ENCODE measurements at regions not wholly inside any gene's neighbourhood (a gene's known extent, or its start where the extent isn't known, plus 50 kb on each side); places are given as distances from the start of the nearest gene placed in this dataset.

DNA sequence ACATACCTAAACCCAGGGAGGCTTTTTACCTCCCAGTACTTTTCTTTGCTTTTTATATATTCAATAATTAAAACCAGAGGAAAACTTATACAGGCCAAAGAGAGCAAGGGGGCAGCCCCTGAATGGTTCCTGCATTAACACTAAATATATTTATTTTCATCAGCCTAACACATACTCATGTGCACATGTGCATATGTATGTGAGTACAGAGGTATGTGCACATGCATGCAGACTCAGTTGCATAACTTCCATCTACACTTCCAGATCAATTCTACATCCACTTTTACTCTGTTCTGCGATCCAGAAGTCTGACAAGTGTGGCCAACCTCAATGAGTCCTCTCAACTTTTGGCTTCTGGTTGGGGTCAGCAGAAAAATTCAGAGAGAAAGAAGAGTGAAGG, 794.2 kb downstream of the DHX35 start:
- BruUV-seq (replicated peaks): no TSS peak
- POLR2A ChIA-PET (ENCODE audit: unreplicated experiment): no interaction called here
- H3K79me2 ChIP-seq (ENCODE audit: low read depth): no peaks in the 10 kb centered on the region
- H3K4me2 ChIP-seq: no peak overlapping the region
- no peaks in the 10 kb centered on the region for H3K4me1 ChIP-seq (replicated peaks; ENCODE audit: insufficient read depth)
- H3K36me3 ChIP-seq (ENCODE audit: low read depth): no peaks in the 10 kb centered on the region
- no peaks in the 10 kb centered on the region for H3K9me2 ChIP-seq (ENCODE audit: insufficient read depth)
- no peak for DNase-seq
- CTCF ChIA-PET: no interaction called here
- H3K27me3 ChIP-seq (ENCODE audit: insufficient read depth, low read depth): no peaks in the 10 kb centered on the region
- H4K20me1 ChIP-seq (ENCODE audit: insufficient read depth): no peaks in the 10 kb centered on the region
- no peak overlapping the region for H3K27ac ChIP-seq
- TF ChIP-seq EZH2 (IDR thresholded peaks at IDR 0.05; ENCODE audit: low read depth): no peak
- TF ChIP-seq, protein P1, sequence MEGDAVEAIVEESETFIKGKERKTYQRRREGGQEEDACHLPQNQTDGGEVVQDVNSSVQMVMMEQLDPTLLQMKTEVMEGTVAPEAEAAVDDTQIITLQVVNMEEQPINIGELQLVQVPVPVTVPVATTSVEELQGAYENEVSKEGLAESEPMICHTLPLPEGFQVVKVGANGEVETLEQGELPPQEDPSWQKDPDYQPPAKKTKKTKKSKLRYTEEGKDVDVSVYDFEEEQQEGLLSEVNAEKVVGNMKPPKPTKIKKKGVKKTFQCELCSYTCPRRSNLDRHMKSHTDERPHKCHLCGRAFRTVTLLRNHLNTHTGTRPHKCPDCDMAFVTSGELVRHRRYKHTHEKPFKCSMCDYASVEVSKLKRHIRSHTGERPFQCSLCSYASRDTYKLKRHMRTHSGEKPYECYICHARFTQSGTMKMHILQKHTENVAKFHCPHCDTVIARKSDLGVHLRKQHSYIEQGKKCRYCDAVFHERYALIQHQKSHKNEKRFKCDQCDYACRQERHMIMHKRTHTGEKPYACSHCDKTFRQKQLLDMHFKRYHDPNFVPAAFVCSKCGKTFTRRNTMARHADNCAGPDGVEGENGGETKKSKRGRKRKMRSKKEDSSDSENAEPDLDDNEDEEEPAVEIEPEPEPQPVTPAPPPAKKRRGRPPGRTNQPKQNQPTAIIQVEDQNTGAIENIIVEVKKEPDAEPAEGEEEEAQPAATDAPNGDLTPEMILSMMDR (conservative IDR thresholded peaks at IDR 0.05): no peak
- H3K9me3 ChIP-seq (ENCODE audit: insufficient read depth, low read depth): no peaks in the 10 kb centered on the region
- no peaks in the 10 kb centered on the region for H3F3A ChIP-seq (ENCODE audit: insufficient read depth, low read depth)
- H2AFZ ChIP-seq: no peak overlapping the region
- H3K4me3 ChIP-seq: no peak overlapping the region
- intact Hi-C loops (cut with micrococcal nuclease; ENCODE audit: unreplicated experiment): no loop called here

- CTCF ChIA-PET: no interaction called here
- BruUV-seq (replicated peaks): no TSS peak
Observed at GRCh38 chr20:39752262-39752876, 790.2 kb downstream of the DHX35 start.

DNA sequence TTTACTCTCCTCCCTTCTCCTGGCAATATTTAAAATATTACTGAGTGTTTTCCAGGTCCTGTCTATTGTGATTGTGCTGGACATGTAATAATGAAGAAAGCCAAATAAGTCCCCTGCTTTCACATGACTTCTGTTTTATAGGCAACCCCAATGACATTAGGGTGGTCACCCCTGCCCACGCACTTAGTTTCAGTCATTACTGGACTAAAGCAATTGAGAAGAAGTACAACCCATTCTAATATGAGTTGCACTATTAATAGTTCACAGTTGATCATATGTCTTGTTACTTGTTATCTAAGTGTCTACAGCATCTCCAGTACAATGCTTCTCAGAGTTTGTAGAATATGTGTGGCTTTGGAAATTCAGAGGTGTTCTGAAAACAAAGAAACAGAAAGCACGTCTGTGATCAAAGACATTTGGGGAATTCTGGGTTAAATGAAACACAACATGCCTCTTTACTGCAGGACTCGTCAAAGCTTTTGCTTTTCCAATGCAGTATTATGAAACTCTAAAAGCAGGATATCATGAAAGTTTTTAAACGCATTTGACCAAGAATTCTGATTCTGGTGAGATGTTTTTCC, 789.5 kb downstream of the DHX35 start:
- ChIA-PET CTCF (no interaction called here), POLR2A (ENCODE audit: unreplicated experiment) (no interaction called here)
- Histone ChIP-seq H3K27ac (no peak overlapping the region), H3K36me3 (ENCODE audit: low read depth) (no peaks in the 10 kb centered on the region), H3K79me2 (ENCODE audit: low read depth) (no peaks in the 10 kb centered on the region), H3K4me3 (no peak overlapping the region), H3K4me1 (replicated peaks; ENCODE audit: insufficient read depth) (no peaks in the 10 kb centered on the region), H3K27me3 (ENCODE audit: insufficient read depth, low read depth) (no peaks in the 10 kb centered on the region), H3K4me2 (no peak overlapping the region), H3F3A (ENCODE audit: insufficient read depth, low read depth) (no peaks in the 10 kb centered on the region), H4K20me1 (ENCODE audit: insufficient read depth) (no peaks in the 10 kb centered on the region), H3K9me3 (ENCODE audit: insufficient read depth, low read depth) (no peaks in the 10 kb centered on the region), H2AFZ (no peak overlapping the region), H3K9me2 (ENCODE audit: insufficient read depth) (no peaks in the 10 kb centered on the region)
- intact Hi-C loops (cut with micrococcal nuclease; ENCODE audit: unreplicated experiment): no loop called here
- DNase-seq: no peak
- no TSS peak for BruUV-seq (replicated peaks)
- TF ChIP-seq, protein P1 (conservative IDR thresholded peaks at IDR 0.05): no peak
- no peak for TF ChIP-seq EZH2 (IDR thresholded peaks at IDR 0.05; ENCODE audit: low read depth)

More at GRCh38 chr20:39752262-39752876, 790.2 kb downstream of the DHX35 start:
- Histone ChIP-seq H3K9me2 (ENCODE audit: insufficient read depth) (no peaks in the 10 kb centered on the region), H3K79me2 (ENCODE audit: low read depth) (no peaks in the 10 kb centered on the region), H3K36me3 (ENCODE audit: low read depth) (no peaks in the 10 kb centered on the region), H3F3A (ENCODE audit: insufficient read depth, low read depth) (no peaks in the 10 kb centered on the region), H3K9me3 (ENCODE audit: insufficient read depth, low read depth) (no peaks in the 10 kb centered on the region), H4K20me1 (ENCODE audit: insufficient read depth) (no peaks in the 10 kb centered on the region), H3K27me3 (ENCODE audit: insufficient read depth, low read depth) (no peaks in the 10 kb centered on the region), H3K27ac (no peak overlapping the region), H3K4me3 (no peak overlapping the region), H3K4me2 (no peak overlapping the region), H3K4me1 (replicated peaks; ENCODE audit: insufficient read depth) (no peaks in the 10 kb centered on the region), H2AFZ (no peak overlapping the region)
- DNase-seq: no peak
- intact Hi-C loops (cut with micrococcal nuclease; ENCODE audit: unreplicated experiment): no loop called here
- POLR2A ChIA-PET (ENCODE audit: unreplicated experiment): no interaction called here
- TF ChIP-seq EZH2 (IDR thresholded peaks at IDR 0.05; ENCODE audit: low read depth): no peak
- TF ChIP-seq, protein P1 (conservative IDR thresholded peaks at IDR 0.05): no peak
